ENCODE measurements at regions not wholly inside any gene's neighbourhood (a gene's known extent, or its start where the extent isn't known, plus 50 kb on each side); places are given as distances from the start of the nearest gene placed in this dataset.

- Histone ChIP-seq H3K36me3 (ENCODE audit: control insufficient read depth, insufficient read depth, low read length) (no peaks in the 10 kb centered on the region), H3K9ac (ENCODE audit: insufficient read depth in 1 of 2, low read depth in 2 of 2, low read length in 2 of 2) (peak overlapping the region in 1 of 2 experiments; percentile 12; a peak in 2 of 4 replicates), H3K4me1 (replicated peaks in 1 of 2; ENCODE audit: control insufficient read depth in 2 of 2, insufficient read depth in 2 of 2, low read length in 2 of 2) (peaks cover 33% of the 10 kb centered on the region in 2 experiments), H3K9me1 (ENCODE audit: control insufficient read depth, insufficient read depth, low read length) (no peaks in the 10 kb centered on the region), H4K20me1 (replicated peaks; ENCODE audit: control insufficient read depth, insufficient read depth, low read length) (no peaks in the 10 kb centered on the region), H3K4me2 (ENCODE audit: insufficient read depth, low read length) (no peak overlapping the region), H2AFZ (ENCODE audit: low read depth, low read length) (no peak overlapping the region), H3K27me3 (ENCODE audit: control insufficient read depth in 2 of 2, insufficient read depth in 2 of 2, low read length in 2 of 2) (no peaks in the 10 kb centered on the region), H3K9me3 (replicated peaks; ENCODE audit: control insufficient read depth, insufficient read depth, low read depth, low read length) (no peaks in the 10 kb centered on the region), H3K79me2 (ENCODE audit: control insufficient read depth, insufficient read depth, low read length) (no peaks in the 10 kb centered on the region), H3K27ac (ENCODE audit: extremely low read depth, low read depth, low read length) (no peak overlapping the region; the same call in 2 of the 3 replicates), H3K4me3 (no peak overlapping the region)
- POLR2A ChIA-PET, result interaction anchor here (1.0 kb wide), 1 partner anchor 9 kb away, joined by 3 read pairs; no protein-coding TSS in a partner anchor
- in situ Hi-C loops (cut with MboI) (no loop called here), intact Hi-C loops (cut with micrococcal nuclease) (no loop called here)
- CTCF ChIA-PET (ENCODE audit: low intra/inter-chr PET ratio), result no interaction called here
- no peak for FAIRE-seq
- BruUV-seq (replicated peaks), result no TSS peak
- ATAC-seq, result no peak
- DNase-seq (ENCODE audit: extremely low read depth in 1 of 4, low spot score in 3 of 4), result no peak
- WGBS (ENCODE audit: insufficient coverage, low coverage, missing lambda C conversion rate), result 69% methylated on average over 17 of the region's 17 CpGs
- TF ChIP-seq CCNT2 (IDR thresholded peaks at IDR 0.05; ENCODE audit: borderline replicate concordance, extremely low read depth, insufficient read length, low read depth, low read length), result no peak
- TF ChIP-seq NR4A1 (CRISPR knock-in tag; IDR thresholded peaks at IDR 0.05), result no peak
- peak; percentile 16; the same call in 1 of the 2 replicates for TF ChIP-seq NR4A1 (tag; IDR thresholded peaks at IDR 0.05)
- TF ChIP-seq PBX2 (CRISPR knock-in tag; IDR thresholded peaks at IDR 0.05; ENCODE audit: low read depth), result 0 out of 2 replicates have a peak, but pooled peaks have one; percentile 10
- no peak for TF ChIP-seq PBX2 (tag; conservative IDR thresholded peaks at IDR 0.05; ENCODE audit: low read depth)
- TF ChIP-seq WHSC1 (IDR thresholded peaks at IDR 0.05; ENCODE audit: low read length), result peak; percentile 95
- TF ChIP-seq CBX1 (IDR thresholded peaks at IDR 0.05; ENCODE audit: low read depth), result peak; percentile 85; the same call in 1 of the 2 replicates
- no peak for TF ChIP-seq DEAF1 (CRISPR knock-in tag; IDR thresholded peaks at IDR 0.05)
- 0 out of 2 replicates have a peak, but pooled peaks have one; percentile 9 for TF ChIP-seq MECOM (CRISPR knock-in tag; IDR thresholded peaks at IDR 0.05)
- TF ChIP-seq ADNP (tag; IDR thresholded peaks at IDR 0.05), result peak; percentile 72; the same call in 1 of the 2 replicates
- peak; percentile 94 for TF ChIP-seq BCOR (IDR thresholded peaks at IDR 0.05)
- TF ChIP-seq ERF (CRISPR knock-in tag; IDR thresholded peaks at IDR 0.05), result no peak
- TF ChIP-seq FOXO4 (CRISPR knock-in tag; IDR thresholded peaks at IDR 0.05), result no peak
- TF ChIP-seq ZBTB43 (CRISPR knock-in tag; IDR thresholded peaks at IDR 0.05), result no peak
Measured at GRCh38 chr6:43922426-43923375, 152.7 kb downstream of the VEGFA start.

Data from K562 (cell line).